Tibial nerve (tissue), 4 donors: ENCODE measurements at regions not wholly inside any gene's neighbourhood (a gene's known extent, or its start where the extent isn't known, plus 50 kb on each side); places are given as distances from the start of the nearest gene placed in this dataset. TPM values are rescaled to one million over a fixed set of nuclear protein-coding genes. Genes with fewer than 3 reads are reported as not detected.
"Not testable (repeated sequence)": the region's sequence is repeated elsewhere in the genome, so short reads cannot be mapped to it uniquely, and the experiment has no call there.

Source experiments
- DNase-seq, 2 donors: peaks; one replicate each; pipeline ENCODE4 v3.0.0-alpha.2; 2019; ENCODE audit warnings: low spot score in 2 of 2
- H3K27ac ChIP-seq, 4 donors: fragments of 200-600 bp; sonication (generic) in 3 of 4; one replicate each; pipeline ENCODE4 v1.5.1; 2017 to 2019; ENCODE audit warnings: mild to moderate bottlenecking in 1 of 4
- H3K27me3 ChIP-seq, 2 donors: fragments of 200-600 bp; sonication (generic) in 1 of 2; one replicate each; pipeline versions ENCODE4 v1.5.1 to v1.6.0; 2017 to 2019
- H3K36me3 ChIP-seq, 3 donors: fragments of 200-600 bp; sonication (generic); one replicate each; pipeline ENCODE4 v1.5.1; 2018 to 2019
- H3K4me1 ChIP-seq, 4 donors: fragments of 200-600 bp; sonication (generic) in 3 of 4; one replicate each; pipeline ENCODE4 v1.5.1; 2017 to 2019
- H3K4me3 ChIP-seq, 4 donors: fragments of 200-600 bp; sonication (generic) in 3 of 4; one replicate each; pipeline ENCODE4 v1.5.1; 2017 to 2019; ENCODE audit warnings: mild to moderate bottlenecking in 1 of 4, moderate library complexity in 1 of 4
- H3K9me3 ChIP-seq, 4 donors: fragments of 200-600 bp; sonication (generic) in 3 of 4; one replicate each; pipeline ENCODE4 v1.5.1; 2017 to 2019
- CTCF ChIP-seq, 5 experiments: fragments of 200-600 bp in 3 of 5; fragments of 450-650 bp in 2 of 5; sonication (generic) in 3 of 5; IDR thresholded peaks; one replicate each; pipeline ENCODE4 v1.5.1; 2016 to 2019; ENCODE audit warnings: antibody characterized with exemption in 5 of 5, mild to moderate bottlenecking in 3 of 5, moderate library complexity in 2 of 5
- EP300 ChIP-seq, 2 donors: sonication (generic); formaldehyde crosslinking; IDR thresholded peaks; one replicate each; pipeline ENCODE4 v1.6.1; 2017; ENCODE audit warnings: antibody characterized with exemption in 2 of 2, mild to moderate bottlenecking in 1 of 2
- POLR2A ChIP-seq, 2 donors: fragments of 450-650 bp; IDR thresholded peaks; one replicate each; pipeline ENCODE4 v1.6.1; 2017; ENCODE audit warnings: antibody characterized with exemption in 2 of 2, mild to moderate bottlenecking in 2 of 2, moderate library complexity in 2 of 2
- WGBS, 2 donors: methylation state at CpG; one replicate each; pipeline ENCODE4 v1.1.5; 2018; 5-methylcytosine and 5-hydroxymethylcytosine counted together
- small RNA-seq: library from RNA; depleted of rRNA; stranded (forward); fragments of <200 nt; gene quantifications from one replicate; pipeline ENCODE3, GENCODE V24; 2016

DNA sequence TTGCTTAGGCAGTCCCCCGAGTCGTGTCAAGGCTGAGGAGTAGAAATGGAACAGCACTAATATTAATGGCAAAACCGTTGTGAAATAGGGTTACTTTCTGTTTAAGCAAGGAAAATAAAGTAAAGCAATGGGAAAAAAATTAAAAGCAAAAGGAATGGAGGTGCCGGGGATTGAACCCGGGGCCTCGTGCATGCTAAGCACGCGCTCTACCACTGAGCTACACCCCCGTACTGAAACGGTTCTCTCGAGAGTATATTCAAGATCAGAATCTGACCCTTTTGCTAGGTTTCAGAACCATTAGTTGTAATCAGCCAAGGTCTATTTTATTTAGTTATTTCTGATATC is 85.5 kb downstream of the TRIM27 start:
- Histone ChIP-seq H3K36me3 (no peaks in the 10 kb centered on the region), H3K27me3 (peaks cover 0 to 5% of the 10 kb centered on the region in 2 donors), H3K4me3 (peak overlapping the region; percentile 45 to 82 (median 60)), H3K4me1 (peaks cover 0 to 24% (median 13%) of the 10 kb centered on the region in 4 donors), H3K9me3 (no peaks in the 10 kb centered on the region), H3K27ac (peak overlapping the region; percentile 37 to 85 (median 58))
- TF ChIP-seq EP300 (IDR thresholded peaks at IDR 0.05) (peak in 1 of 2 donors; percentile 26), CTCF (IDR thresholded peaks at IDR 0.05) (no peak)
- WGBS, 2 donors, result 1 to 2% methylated on average over 11 of the region's 11 CpGs
- DNase-seq, result peak in 1 of 2 donors; percentile 83

DNA sequence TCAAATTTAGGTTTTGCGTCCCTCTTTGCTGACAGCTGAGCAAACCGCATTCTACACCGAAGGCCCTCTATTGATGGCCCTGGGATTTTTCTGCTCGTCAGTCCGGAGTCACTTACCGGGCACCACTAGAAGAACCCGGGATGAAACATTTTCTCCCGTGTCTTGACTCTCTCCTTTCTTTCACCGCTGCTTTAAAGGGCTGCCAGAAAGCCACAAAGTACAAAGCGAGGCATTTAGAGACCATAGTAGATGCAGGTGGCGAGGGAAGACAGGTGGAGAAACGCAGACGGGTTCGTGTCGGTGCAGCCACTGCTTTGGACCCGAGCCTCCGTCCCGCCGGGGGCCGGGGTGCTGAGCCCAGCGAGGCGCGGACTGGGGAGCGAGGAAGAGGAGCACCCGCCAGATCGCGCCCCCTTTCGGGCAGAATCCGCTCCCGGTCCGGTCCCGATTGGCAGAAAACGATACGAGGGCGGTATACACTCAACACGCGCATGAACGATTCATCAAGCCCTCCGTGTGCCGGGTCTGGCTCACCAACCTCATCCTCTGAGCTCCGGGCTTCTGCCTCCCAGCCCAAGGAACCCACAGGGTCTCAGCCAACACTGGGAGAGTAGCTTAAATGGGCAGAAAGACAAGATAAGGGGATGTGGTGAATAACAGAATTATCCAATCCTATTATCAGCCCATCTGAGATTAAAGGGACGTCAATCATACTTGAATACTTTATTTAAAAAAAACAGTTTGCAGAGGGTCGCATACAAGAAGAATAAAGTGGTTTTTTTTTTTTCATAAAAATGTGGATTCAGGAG is 84.9 kb downstream of the TRIM27 start:
- peak overlapping the region; percentile 45 to 82 (median 60) for H3K4me3 ChIP-seq
- WGBS, 2 donors, result 1% methylated on average over 43 of the region's 43 CpGs
- no peaks in the 10 kb centered on the region for H3K9me3 ChIP-seq
- TF ChIP-seq EP300 (IDR thresholded peaks at IDR 0.05) (no peak), CTCF (IDR thresholded peaks at IDR 0.05) (peak; percentile 32 to 57 (median 53))
- no peaks in the 10 kb centered on the region for H3K36me3 ChIP-seq
- peak overlapping the region; percentile 37 to 85 (median 58) for H3K27ac ChIP-seq
- peaks cover 0 to 24% (median 13%) of the 10 kb centered on the region in 4 donors for H3K4me1 ChIP-seq
- peaks cover 0 to 11% of the 10 kb centered on the region in 2 donors for H3K27me3 ChIP-seq
- peak; percentile 57 to 70 for DNase-seq

- H3K4me1 ChIP-seq, result peaks cover 0 to 24% (median 13%) of the 10 kb centered on the region in 4 donors
- H3K27me3 ChIP-seq, result peaks cover 0 to 17% of the 10 kb centered on the region in 2 donors
- TF ChIP-seq EP300 (IDR thresholded peaks at IDR 0.05) (no peak), CTCF (IDR thresholded peaks at IDR 0.05) (no peak), POLR2A (IDR thresholded peaks at IDR 0.05) (no peak)
- DNase-seq, result no peak
- H3K9me3 ChIP-seq, result no peaks in the 10 kb centered on the region
- H3K4me3 ChIP-seq, result peak overlapping the region; percentile 45 to 82 (median 60)
- H3K27ac ChIP-seq, result peak overlapping the region in 1 of 4 donors; percentile 85
- 13 to 14% methylated on average over 9 of the region's 9 CpGs for WGBS, 2 donors
- no peaks in the 10 kb centered on the region for H3K36me3 ChIP-seq
Observed at GRCh38 chr6:28839443-28840120, 84.2 kb downstream of the TRIM27 start.

DNA sequence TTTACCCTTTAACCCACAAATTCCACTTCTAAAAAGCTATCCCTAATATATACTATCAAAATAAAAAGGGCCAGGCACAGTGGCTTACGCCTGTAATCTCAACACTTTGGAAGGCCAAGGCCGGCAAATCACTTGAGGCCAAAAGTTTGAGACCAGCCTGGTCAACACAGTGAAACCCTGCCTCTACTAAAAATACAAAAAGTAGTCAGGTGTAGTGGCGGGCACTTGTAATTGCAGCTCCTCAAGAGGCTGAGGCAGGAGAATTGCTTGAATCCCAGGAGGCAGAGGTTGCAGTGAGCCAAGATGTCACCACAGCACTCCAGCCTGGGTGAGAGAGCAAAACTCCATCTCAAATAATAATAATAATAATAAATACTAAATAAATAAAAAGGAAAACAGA is 82.5 kb downstream of the TRIM27 start:
- peaks cover 0 to 24% of the 10 kb centered on the region in 2 donors for H3K27me3 ChIP-seq
- no peak overlapping the region for H3K27ac ChIP-seq
- no peak for TF ChIP-seq EP300 (IDR thresholded peaks at IDR 0.05)
- no peaks in the 10 kb centered on the region for H3K9me3 ChIP-seq
- H3K4me1 ChIP-seq, result peaks cover 0 to 24% (median 13%) of the 10 kb centered on the region in 4 donors
- no peak overlapping the region for H3K4me3 ChIP-seq
- 61 to 63% methylated on average over 3 of the region's 3 CpGs for WGBS, 2 donors
- no peak for DNase-seq
- H3K36me3 ChIP-seq, result no peaks in the 10 kb centered on the region

GRCh38 chr6:28848756-28849155 is 75.0 kb downstream of the TRIM27 start:
- not testable (repeated sequence) for DNase-seq, H3K27ac ChIP-seq, H3K9me3 ChIP-seq, H3K36me3 ChIP-seq, H3K4me3 ChIP-seq, H3K4me1 ChIP-seq
- peaks cover 0 to 20% of the 10 kb centered on the region in 2 donors for H3K27me3 ChIP-seq
- 57 to 83% methylated on average over 5 of the region's 7 CpGs for WGBS, 2 donors

Small RNAs in the stretch of these regions (small RNA-seq; reads per million reads assigned to genes)
- gene AL121932.1, result not detected
